WERI-Rb-1 (cell line): ENCODE measurements at regions not wholly inside any gene's neighbourhood (a gene's known extent, or its start where the extent isn't known, plus 50 kb on each side); places are given as distances from the start of the nearest gene placed in this dataset.
A peak's percentile ranks its signal among the peaks of the same experiment; 100 is the strongest.

Source experiments
- DNase-seq: peaks from one replicate; pipeline ENCODE4 v3.0.0-alpha.2; 2020
- H3K27ac ChIP-seq: fragments of 250-450 bp; sonication (Bioruptor Pico); 2 replicates; pipeline ENCODE4 v1.5.1; 2020; ENCODE audit warnings: mild to moderate bottlenecking, moderate library complexity
- H3K27me3 ChIP-seq: fragments of 250-450 bp; sonication (Bioruptor Pico); 2 replicates; pipeline ENCODE4 v1.5.1; 2021; ENCODE audit warnings: mild to moderate bottlenecking, low read depth, moderate library complexity; ENCODE audit not compliant: insufficient read depth, severe bottlenecking
- H3K36me3 ChIP-seq: fragments of 250-450 bp; sonication (Bioruptor Pico); 2 replicates; pipeline ENCODE4 v1.5.1; 2020; ENCODE audit warnings: mild to moderate bottlenecking, moderate library complexity
- H3K4me3 ChIP-seq: 2 replicates; pipeline ENCODE4 v1.5.1; 2011; ENCODE audit warnings: low read depth, mild to moderate bottlenecking, control low read depth, low read length
- H3K9me3 ChIP-seq: fragments of 250-450 bp; sonication (Bioruptor Pico); 2 replicates; pipeline ENCODE4 v1.5.1; 2021; ENCODE audit warnings: mild to moderate bottlenecking, moderate library complexity; ENCODE audit not compliant: severe bottlenecking
- TF ChIP-seq, protein P1 (sequence below): IDR thresholded peaks from 2 replicates; pipeline ENCODE4 v1.5.1; 2011; ENCODE audit warnings: low read depth, mild to moderate bottlenecking, control low read depth, inconsistent platforms, low read length

DNA sequence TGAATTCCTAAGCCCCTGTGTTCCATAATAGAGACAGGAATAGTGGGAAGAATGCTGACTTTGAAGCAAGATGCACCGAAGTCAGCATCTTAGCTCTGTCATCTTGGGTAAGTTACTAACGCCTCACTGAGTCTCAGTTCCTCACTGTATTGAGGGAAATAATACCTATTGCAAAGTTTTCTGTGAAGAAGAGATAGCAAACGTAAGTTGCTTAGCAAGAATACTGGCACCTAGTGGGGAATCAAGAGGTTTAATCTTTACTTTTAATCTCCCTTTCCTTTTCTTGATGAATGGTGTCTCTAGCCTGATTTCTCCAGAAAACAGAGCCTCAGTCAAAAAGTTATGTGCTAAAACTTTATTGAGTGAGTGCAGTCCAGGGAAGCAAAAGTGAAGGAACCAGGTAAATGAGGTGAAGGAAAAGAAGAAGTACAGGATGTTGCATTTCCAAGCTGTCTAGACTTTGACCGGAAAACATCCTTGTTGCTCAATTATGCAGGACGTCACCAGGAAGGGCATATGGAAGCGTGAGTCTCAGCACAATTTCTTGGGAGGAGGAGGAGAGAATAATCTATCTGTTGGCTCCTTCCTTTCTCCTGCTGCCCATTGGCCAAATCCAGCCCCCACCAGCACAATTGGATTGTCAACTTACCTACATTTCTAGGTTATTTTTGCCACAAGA is 210.0 kb downstream of the B3GLCT start:
- TF ChIP-seq, protein P1, sequence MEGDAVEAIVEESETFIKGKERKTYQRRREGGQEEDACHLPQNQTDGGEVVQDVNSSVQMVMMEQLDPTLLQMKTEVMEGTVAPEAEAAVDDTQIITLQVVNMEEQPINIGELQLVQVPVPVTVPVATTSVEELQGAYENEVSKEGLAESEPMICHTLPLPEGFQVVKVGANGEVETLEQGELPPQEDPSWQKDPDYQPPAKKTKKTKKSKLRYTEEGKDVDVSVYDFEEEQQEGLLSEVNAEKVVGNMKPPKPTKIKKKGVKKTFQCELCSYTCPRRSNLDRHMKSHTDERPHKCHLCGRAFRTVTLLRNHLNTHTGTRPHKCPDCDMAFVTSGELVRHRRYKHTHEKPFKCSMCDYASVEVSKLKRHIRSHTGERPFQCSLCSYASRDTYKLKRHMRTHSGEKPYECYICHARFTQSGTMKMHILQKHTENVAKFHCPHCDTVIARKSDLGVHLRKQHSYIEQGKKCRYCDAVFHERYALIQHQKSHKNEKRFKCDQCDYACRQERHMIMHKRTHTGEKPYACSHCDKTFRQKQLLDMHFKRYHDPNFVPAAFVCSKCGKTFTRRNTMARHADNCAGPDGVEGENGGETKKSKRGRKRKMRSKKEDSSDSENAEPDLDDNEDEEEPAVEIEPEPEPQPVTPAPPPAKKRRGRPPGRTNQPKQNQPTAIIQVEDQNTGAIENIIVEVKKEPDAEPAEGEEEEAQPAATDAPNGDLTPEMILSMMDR = no peak
- H3K9me3 ChIP-seq = no peaks in the 10 kb centered on the region
- no peak overlapping the region for H3K4me3 ChIP-seq
- H3K27me3 ChIP-seq = no peaks in the 10 kb centered on the region
- no peaks in the 10 kb centered on the region for H3K36me3 ChIP-seq
- no peak for DNase-seq
- no peak overlapping the region for H3K27ac ChIP-seq

DNA sequence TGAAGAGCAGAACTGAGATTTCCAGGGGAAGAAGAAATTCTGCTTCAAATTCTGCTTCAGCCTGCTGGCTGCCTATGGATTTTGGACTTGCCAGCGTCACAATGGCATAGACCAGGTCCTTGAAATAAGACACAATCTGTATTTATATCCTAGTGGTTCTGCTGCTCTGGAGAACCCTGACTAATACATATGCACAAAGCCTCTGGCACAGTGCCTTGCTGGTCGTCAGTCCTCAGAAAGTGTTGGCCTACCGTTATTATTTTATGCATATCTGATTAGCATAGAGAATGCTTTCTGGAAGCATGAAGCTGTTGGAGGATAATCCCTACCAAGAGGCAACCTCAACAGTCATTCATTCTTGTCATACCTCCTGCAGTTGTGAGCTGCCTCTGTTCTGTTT is 213.7 kb downstream of the B3GLCT start:
- no peak overlapping the region for H3K27ac ChIP-seq
- no peaks in the 10 kb centered on the region for H3K9me3 ChIP-seq
- H3K36me3 ChIP-seq = no peaks in the 10 kb centered on the region
- H3K4me3 ChIP-seq = no peak overlapping the region
- TF ChIP-seq, protein P1 = no peak
- H3K27me3 ChIP-seq = no peaks in the 10 kb centered on the region
- no peak for DNase-seq

DNA sequence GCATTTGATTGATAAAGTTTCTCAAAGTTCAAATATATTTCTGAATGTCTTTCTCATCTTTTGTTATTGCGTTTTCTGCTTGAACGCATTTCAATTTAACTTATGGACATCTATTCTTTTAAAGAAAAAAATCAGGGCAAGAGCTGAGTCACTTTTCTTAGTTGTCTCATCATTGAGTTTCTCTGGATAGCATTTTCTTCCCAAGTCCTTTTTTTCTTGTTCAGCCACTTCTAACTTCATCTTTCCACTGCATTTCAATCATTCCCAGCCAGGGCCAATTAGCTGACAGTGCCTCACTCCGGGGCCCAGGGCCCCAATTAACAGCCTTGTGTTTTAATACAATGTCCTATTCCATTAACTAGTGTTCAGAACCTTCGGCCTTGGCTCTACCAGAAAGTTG is 216.3 kb downstream of the B3GLCT start:
- Histone ChIP-seq H3K9me3 (no peaks in the 10 kb centered on the region), H3K4me3 (no peak overlapping the region), H3K36me3 (no peaks in the 10 kb centered on the region), H3K27ac (no peak overlapping the region), H3K27me3 (no peaks in the 10 kb centered on the region)
- TF ChIP-seq, protein P1 = no peak
- no peak for DNase-seq

DNA sequence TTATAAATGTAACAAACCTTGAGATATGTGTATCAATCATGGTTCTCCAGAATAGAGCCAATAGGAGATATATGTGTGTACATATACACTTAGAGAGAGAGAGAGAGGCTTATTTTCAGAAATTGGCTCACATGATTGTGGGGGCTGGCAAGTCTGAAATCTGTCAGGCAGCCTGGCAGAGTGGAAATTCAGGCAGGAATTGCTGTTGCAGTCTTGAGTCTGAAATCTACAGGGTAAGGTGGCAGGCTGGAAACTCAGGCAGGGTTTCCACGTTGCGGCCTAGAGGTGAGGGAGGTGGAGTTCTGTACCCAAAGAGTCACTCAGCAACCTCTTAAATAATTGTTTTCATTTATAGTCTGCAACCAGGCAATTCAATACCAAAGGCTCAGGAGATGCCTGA is 218.4 kb downstream of the B3GLCT start:
- Histone ChIP-seq H3K36me3 (no peaks in the 10 kb centered on the region), H3K27ac (no peak overlapping the region), H3K27me3 (no peaks in the 10 kb centered on the region), H3K9me3 (no peaks in the 10 kb centered on the region), H3K4me3 (no peak overlapping the region)
- TF ChIP-seq, protein P1 = no peak
- no peak for DNase-seq

DNA sequence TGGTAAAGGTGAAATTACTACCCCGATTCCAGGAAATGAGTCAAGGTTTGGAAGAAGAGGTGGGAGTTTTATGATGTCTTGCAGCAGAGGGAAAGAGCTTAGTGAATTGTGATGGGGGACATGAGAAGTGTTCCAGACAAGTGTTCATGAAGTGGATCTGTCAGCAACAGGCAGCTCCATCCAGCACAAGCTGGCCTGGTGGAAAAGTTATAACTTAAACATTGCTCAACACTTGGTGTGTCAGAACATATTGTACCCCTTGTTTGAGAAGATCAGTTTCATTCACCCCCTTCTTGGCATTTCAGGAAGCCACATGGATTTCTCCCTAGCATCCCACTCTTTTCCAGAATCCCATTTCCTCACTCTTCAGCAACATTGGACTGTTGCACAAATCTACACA is 222.0 kb downstream of the B3GLCT start:
- DNase-seq = no peak
- Histone ChIP-seq H3K4me3 (no peak overlapping the region), H3K36me3 (no peaks in the 10 kb centered on the region), H3K27me3 (no peaks in the 10 kb centered on the region), H3K27ac (no peak overlapping the region), H3K9me3 (no peaks in the 10 kb centered on the region)
- TF ChIP-seq, protein P1 = no peak

DNA sequence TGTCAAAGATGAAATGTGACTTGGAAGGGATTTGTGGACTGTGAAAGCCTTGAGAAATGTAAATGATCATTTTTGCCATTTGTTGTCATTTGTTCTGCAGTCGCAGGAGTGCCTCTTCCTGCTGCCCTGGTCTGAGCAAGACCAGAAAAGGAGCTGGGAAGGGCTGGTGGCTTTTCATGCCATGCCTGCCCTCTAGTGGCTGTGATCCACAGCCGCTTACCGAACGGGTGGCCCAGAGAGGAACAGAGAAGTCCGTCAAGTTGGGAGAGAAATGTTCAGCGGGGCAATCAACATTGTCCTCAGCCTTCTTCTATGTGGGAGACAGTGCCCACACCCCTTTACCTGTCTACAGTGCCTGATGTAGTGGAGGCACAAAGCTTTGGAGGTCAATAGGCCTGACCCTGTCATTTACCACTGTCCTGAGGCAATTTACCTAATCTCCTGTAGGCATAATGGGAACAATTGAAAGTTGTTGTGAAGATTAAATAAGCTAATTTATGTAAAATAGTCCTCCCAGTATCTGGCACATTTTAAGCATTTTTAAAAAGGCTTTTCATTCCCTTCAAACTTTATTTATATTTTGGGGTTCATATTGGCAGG is 224.5 kb downstream of the B3GLCT start:
- Histone ChIP-seq H3K27me3 (no peaks in the 10 kb centered on the region), H3K27ac (no peak overlapping the region), H3K36me3 (no peaks in the 10 kb centered on the region), H3K4me3 (no peak overlapping the region), H3K9me3 (no peaks in the 10 kb centered on the region)
- TF ChIP-seq, protein P1 = peak; percentile 80
- DNase-seq = peak; percentile 60
